Glutamatergic neuron (in vitro differentiated cells): ENCODE measurements at regions not wholly inside any gene's neighbourhood (a gene's known extent, or its start where the extent isn't known, plus 50 kb on each side); places are given as distances from the start of the nearest gene placed in this dataset.
A peak's percentile ranks its signal among the peaks of the same experiment; 100 is the strongest.

Experiments used
- DNase-seq: peaks from one replicate; pipeline ENCODE4 v3.0.0; 2022
- H3K27ac Mint-ChIP-seq: one replicate; pipeline ENCODE4 v1.8.0; 2020; ENCODE audit warnings: mild to moderate bottlenecking, mixed read lengths, inconsistent platforms; ENCODE audit not compliant: unreplicated experiment
- H3K27me3 Mint-ChIP-seq: one replicate; pipeline ENCODE4 v1.8.0; 2020; ENCODE audit warnings: mild to moderate bottlenecking, moderate library complexity, mixed read lengths, inconsistent platforms; ENCODE audit not compliant: unreplicated experiment
- H3K36me3 Mint-ChIP-seq: one replicate; pipeline ENCODE4 v1.8.0; 2020; ENCODE audit warnings: mild to moderate bottlenecking, mixed read lengths, inconsistent platforms; ENCODE audit not compliant: unreplicated experiment
- H3K4me1 Mint-ChIP-seq: one replicate; pipeline ENCODE4 v1.8.0; 2020; ENCODE audit warnings: mild to moderate bottlenecking, low read depth, mixed read lengths, inconsistent platforms; ENCODE audit not compliant: unreplicated experiment
- H3K4me3 Mint-ChIP-seq: one replicate; pipeline ENCODE4 v1.8.0; 2020; ENCODE audit warnings: mild to moderate bottlenecking, mixed read lengths, inconsistent platforms; ENCODE audit not compliant: unreplicated experiment
- H3K9me3 Mint-ChIP-seq: one replicate; pipeline ENCODE4 v1.8.0; 2020; ENCODE audit warnings: mild to moderate bottlenecking, moderate library complexity, mixed read lengths, inconsistent platforms; ENCODE audit not compliant: unreplicated experiment
- TF ChIP-seq, protein P1 (sequence below): fragments of 200-600 bp; sonication (generic); IDR thresholded peaks from one replicate; pipeline ENCODE4 v1.5.0; 2021; ENCODE audit not compliant: partially characterized antibody, unreplicated experiment

GRCh38 chr13:80217614-80218456 lies 123.1 kb downstream of the SPRY2 start:
- no peaks in the 10 kb centered on the region for H3K36me3 Mint-ChIP-seq
- H3K9me3 Mint-ChIP-seq: peaks cover 3% of the 10 kb centered on the region
- TF ChIP-seq, protein P1, sequence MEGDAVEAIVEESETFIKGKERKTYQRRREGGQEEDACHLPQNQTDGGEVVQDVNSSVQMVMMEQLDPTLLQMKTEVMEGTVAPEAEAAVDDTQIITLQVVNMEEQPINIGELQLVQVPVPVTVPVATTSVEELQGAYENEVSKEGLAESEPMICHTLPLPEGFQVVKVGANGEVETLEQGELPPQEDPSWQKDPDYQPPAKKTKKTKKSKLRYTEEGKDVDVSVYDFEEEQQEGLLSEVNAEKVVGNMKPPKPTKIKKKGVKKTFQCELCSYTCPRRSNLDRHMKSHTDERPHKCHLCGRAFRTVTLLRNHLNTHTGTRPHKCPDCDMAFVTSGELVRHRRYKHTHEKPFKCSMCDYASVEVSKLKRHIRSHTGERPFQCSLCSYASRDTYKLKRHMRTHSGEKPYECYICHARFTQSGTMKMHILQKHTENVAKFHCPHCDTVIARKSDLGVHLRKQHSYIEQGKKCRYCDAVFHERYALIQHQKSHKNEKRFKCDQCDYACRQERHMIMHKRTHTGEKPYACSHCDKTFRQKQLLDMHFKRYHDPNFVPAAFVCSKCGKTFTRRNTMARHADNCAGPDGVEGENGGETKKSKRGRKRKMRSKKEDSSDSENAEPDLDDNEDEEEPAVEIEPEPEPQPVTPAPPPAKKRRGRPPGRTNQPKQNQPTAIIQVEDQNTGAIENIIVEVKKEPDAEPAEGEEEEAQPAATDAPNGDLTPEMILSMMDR: no peak
- H3K4me3 Mint-ChIP-seq: no peak overlapping the region
- H3K4me1 Mint-ChIP-seq: peaks cover 13% of the 10 kb centered on the region
- H3K27me3 Mint-ChIP-seq: peaks cover 4% of the 10 kb centered on the region
- no peak overlapping the region for H3K27ac Mint-ChIP-seq
- DNase-seq: no peak

DNA sequence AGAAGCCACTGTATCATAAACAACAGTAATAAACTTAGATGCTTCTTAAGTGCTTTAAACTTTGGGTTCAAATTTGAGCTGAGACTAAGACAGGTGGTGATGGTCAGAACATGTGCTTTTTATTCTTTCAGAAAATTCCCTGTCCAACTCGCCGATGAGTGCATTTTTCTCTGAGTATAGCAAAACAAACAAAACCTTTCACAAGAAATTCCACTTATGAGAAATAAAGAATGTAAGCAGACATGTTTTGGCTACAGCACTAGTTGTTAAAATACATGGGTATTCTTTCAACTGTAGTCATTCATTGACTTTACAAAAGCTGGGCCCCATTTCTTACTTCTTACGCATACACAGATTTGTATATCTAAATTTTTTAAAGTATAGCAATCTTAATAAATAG lies 125.6 kb downstream of the SPRY2 start:
- TF ChIP-seq, protein P1: no peak
- DNase-seq: no peak
- no peak overlapping the region for H3K27ac Mint-ChIP-seq
- no peaks in the 10 kb centered on the region for H3K36me3 Mint-ChIP-seq
- peaks cover 3% of the 10 kb centered on the region for H3K9me3 Mint-ChIP-seq
- H3K4me3 Mint-ChIP-seq: no peak overlapping the region
- peaks cover 13% of the 10 kb centered on the region for H3K4me1 Mint-ChIP-seq
- H3K27me3 Mint-ChIP-seq: peaks cover 4% of the 10 kb centered on the region

DNA sequence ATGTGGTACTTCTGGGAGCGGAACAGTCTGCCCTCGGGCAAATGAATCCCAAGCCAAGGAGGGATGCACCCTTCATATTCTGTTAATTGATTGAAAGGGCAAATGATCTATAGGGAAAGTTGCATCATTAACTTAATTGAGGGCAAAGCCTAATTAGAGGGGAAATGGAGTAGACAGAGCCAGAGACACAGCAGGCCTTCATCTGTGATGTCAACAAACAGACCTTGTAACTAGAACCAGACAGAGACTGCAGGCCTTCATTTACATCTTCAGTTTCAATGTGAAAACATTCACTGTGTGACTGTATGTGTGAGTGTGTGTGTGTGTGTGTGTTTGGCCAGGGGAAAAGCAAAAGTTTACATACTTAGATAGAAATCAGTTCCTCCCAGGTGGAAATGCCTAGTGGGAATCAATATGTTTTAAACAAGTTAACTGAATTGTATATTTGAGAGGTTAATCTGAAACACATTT lies 126.4 kb downstream of the SPRY2 start:
- DNase-seq: peak; percentile 41
- H3K27ac Mint-ChIP-seq: peak overlapping the region; percentile 80
- TF ChIP-seq, protein P1: no peak

DNA sequence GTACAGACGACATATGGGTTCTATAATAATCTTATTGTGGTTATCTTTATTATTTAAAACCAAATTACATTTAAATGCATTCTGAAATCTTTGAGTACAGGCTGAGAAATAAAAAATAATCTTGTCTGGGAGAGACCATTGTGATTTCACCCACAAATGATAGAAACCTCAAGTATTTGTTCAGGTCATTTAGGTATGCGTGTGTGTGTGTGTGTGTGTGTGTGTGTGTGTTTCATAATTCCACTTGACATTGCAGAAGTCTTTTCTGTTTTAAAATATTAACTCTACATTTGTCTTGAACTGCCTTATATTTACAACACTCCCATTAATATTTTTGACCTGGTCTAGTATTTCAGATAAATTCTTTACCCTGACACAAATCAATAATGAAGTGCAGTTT lies 126.9 kb downstream of the SPRY2 start:
- no peak for DNase-seq
- Mint-ChIP-seq H3K27ac (peak overlapping the region; percentile 80), H3K4me1 (peaks cover 13% of the 10 kb centered on the region), H3K9me3 (peaks cover 3% of the 10 kb centered on the region), H3K4me3 (peak overlapping the region; percentile 77), H3K27me3 (peaks cover 4% of the 10 kb centered on the region), H3K36me3 (no peaks in the 10 kb centered on the region)
- TF ChIP-seq, protein P1: no peak

More for the DNA sequence above, 126.4 kb downstream of the SPRY2 start:
- Mint-ChIP-seq H3K36me3 (no peaks in the 10 kb centered on the region), H3K4me3 (peak overlapping the region; percentile 77), H3K9me3 (peaks cover 3% of the 10 kb centered on the region), H3K27me3 (peaks cover 4% of the 10 kb centered on the region), H3K4me1 (peaks cover 13% of the 10 kb centered on the region)

GRCh38 chr13:80213201-80213600 lies 127.7 kb downstream of the SPRY2 start:
- H3K36me3 Mint-ChIP-seq: no peaks in the 10 kb centered on the region
- H3K4me1 Mint-ChIP-seq: peaks cover 13% of the 10 kb centered on the region
- no peak overlapping the region for H3K4me3 Mint-ChIP-seq
- H3K9me3 Mint-ChIP-seq: peaks cover 3% of the 10 kb centered on the region
- TF ChIP-seq, protein P1: no peak
- no peak for DNase-seq
- H3K27ac Mint-ChIP-seq: no peak overlapping the region
- peaks cover 4% of the 10 kb centered on the region for H3K27me3 Mint-ChIP-seq
